ENCODE measurements at regions not wholly inside any gene's neighbourhood (a gene's known extent, or its start where the extent isn't known, plus 50 kb on each side); places are given as distances from the start of the nearest gene placed in this dataset.
"Not testable (repeated sequence)": the region's sequence is repeated elsewhere in the genome, so short reads cannot be mapped to it uniquely, and the experiment has no call there.

- no peak for DNase-seq
Measured at GRCh38 chr1:66462313-66462712, 71.6 kb upstream of the SGIP1 start.

DNA sequence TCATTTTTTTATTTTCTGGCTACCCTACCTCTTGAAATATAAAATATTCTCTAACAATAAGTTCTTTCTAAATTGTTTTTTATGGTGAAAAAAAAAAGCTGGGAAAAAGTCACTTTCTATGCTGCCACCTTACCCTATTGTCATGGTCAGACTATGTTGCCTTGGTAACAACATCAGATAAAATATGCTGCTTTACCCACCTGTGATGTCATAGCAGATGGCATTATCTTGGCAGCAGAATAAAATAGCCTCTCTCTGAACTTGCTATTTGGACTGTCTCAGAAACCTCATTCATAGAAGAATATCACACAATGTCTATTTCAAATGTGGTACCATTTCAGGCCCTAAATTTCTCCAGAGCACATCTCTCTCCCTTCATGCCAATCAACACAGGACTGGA lies 69.6 kb upstream of the SGIP1 start:
- peak in 1 of 2 experiments; percentile 12 for DNase-seq

DNA sequence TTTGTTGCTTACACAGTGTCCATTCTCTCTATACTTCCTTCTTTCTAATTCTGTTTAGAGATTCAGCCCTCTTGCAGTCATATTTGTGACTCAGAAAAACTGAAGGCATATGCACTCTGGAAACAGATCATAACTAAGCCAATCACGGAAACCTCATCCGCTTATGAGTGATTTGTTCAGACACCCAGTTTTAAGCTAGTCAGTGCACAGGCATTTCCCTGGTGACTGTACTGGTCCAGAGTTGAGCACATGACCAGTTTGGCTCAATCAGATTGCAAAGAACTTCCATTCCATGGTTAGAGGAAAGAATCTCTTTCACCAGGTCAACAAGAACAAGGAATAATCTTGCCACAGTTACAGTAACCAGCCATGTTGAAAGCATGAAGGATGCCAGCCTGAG lies 69.2 kb upstream of the SGIP1 start:
- no peak for DNase-seq

DNA sequence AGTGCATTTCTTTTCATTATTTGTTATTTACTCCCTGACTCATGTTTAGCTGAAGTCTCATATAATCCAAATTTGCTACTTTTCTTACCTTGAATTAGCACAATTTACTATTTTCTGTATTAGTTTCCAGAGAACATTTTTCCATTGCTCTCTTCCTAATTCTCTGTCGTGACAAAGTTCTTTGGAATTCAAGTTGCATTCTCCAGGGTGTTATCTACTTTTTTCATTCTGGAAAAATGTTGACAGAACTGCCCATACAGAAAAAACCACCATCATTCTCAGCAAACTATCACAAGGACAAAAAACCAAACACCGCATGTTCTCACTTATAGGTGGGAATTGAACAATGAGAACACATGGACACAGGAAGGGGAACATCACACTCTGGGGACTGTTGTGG lies 67.3 kb upstream of the SGIP1 start:
- DNase-seq, result not testable (repeated sequence)

GRCh38 chr1:66468722-66469121 lies 65.2 kb upstream of the SGIP1 start:
- DNase-seq, result peak in 1 of 2 experiments; percentile 29

DNA sequence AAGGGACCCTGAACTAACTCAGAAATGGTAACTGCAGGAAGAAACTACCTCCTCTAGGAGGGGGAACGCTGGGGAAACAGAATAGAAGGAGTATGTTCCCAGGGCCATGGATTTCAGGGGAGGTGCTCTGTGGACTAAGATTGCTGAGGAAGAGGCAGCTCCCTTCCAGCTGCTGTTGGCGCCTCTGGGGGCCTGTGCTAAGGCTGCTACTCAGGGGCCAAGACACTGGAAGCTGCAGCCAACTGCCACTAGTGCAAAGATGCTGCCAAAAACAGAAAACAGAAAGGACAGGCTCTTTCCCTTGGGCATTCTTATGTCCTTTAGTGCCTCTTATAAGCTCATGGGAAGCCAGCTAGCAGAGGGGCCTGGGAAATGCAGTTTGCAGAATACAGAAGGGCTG lies 58.0 kb upstream of the SGIP1 start:
- DNase-seq, result no peak

DNA sequence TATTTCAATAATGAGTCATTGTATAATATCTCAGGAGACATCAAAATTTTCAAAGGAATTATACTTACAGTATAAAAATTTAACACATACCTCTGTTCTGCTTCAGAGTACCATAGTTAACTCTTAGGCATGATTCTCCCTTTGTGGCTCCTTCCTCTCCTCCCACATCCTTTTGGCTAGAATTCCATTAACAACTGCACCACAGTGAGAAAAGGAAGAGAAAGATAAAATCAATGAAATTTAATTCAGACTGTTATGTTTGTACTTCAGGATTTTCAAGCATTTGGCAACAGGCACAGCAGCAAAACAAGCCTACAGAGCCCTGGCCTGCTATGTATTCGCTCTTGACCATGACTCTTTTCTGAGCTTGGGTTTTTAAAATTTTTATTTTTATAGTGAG lies 57.2 kb upstream of the SGIP1 start:
- no peak for DNase-seq

DNA sequence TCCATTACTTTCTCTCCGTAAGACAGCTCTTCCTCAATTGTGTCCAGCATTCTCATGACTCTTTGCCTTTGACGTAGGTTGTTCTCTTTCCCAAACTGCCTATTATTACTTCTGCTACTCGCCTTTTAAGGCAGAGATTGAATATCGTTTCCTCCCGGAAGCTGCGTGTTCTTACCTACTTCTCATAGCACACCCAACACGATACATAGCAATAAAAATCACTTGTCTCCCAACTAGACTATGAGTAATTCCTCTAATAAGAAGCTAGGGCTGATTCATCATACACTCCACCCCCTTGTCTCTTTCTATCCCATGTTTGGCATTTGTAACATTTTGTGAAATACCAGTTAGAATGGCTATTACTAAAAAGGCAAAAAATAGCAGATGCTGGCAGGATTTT lies 55.8 kb upstream of the SGIP1 start:
- no peak for DNase-seq

DNA sequence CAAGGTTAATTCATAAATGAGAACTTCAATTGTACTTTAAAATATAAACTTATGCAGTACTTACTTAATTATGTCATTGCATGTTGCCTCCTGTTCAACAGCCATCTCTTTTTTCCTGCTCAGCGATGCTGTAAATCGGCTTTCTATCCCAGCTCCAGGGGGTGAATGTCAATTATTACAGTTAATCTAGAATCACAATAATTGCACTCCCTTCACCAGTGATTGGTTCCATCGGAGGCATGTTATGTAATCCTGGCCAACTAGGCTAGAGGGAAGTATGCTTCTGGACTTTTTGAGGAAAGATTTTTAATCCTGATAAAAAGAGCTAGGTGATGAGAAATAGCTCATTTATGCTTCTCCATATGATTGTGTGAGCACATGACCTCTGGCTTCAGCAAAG lies 53.8 kb upstream of the SGIP1 start:
- no peak for DNase-seq

- not testable (repeated sequence) for DNase-seq
Measured at GRCh38 chr1:66481215-66481614, 52.7 kb upstream of the SGIP1 start.

Data from NCI-H524 (cell line).